Right renal cortex interstitium (tissue), 3 donors: ENCODE measurements at regions not wholly inside any gene's neighbourhood (a gene's known extent, or its start where the extent isn't known, plus 50 kb on each side); places are given as distances from the start of the nearest gene placed in this dataset.
A peak's percentile ranks its signal among the peaks of the same experiment; 100 is the strongest.
"Not testable (repeated sequence)": the region's sequence is repeated elsewhere in the genome, so short reads cannot be mapped to it uniquely, and the experiment has no call there.

ENCODE experiments used
- DNase-seq, 3 donors: peaks; one replicate each; pipeline ENCODE4 v3.0.0-alpha.2; 2013; ENCODE audit warnings: low read depth in 3 of 3, low spot score in 2 of 3

DNA sequence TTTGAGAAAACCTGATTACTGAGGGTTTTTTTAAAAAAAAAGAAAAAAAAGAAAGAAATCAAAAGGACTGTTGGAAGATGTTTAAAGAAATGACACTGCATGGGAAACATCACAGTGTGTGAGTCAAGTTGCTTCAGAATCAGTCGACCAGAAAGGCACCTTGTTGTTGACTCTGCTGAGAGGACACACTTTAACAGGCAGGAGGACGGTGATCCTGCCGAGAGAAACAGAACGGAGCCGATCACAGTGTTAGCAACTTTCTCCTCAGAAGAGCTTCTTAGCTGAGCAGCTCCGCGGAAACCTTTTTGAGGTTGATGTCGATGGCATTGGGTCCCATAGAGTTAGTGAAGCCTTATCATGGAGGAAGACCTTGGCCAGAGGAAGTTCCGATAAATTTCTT lies 538.7 kb downstream of the RBFOX1 start:
- no peak for DNase-seq

DNA sequence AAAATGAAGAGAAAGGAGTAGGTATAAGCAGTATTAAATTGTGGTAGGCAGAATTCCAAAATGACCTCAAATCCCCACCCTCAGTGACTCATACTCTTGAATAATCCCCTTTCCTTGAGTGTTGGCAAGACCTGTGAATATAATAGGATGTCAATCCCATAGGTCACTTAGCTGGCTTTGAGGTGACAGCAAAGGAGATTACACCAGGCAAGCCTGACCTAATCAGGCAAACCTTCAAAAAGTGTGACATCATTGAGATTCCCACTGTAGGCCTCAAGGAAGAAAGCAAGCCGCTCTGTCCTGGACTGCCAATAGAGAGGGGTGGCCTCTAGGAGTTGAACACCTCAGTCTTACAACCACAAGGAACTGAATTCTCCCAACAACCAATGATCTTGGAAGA lies 535.2 kb downstream of the RBFOX1 start:
- DNase-seq: no peak

DNA sequence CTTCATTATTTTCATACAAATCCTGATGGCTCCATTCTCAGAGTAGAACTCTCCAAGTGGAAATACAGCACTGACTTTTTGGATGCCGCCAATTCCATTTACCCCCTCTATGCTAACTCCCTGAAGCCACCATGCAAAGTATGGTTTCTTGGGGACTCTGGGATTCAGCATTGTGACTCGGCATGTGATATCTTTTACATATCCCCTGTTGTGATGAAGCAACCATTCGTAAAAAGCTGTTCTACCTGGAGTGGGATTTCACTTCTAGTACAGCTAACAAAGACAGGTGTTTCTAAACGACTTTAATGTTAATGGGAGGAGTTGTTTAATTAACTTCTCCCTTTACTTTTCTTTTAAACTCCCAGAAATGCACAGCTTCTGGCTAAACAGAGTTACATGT lies 533.5 kb downstream of the RBFOX1 start:
- DNase-seq: no peak

DNA sequence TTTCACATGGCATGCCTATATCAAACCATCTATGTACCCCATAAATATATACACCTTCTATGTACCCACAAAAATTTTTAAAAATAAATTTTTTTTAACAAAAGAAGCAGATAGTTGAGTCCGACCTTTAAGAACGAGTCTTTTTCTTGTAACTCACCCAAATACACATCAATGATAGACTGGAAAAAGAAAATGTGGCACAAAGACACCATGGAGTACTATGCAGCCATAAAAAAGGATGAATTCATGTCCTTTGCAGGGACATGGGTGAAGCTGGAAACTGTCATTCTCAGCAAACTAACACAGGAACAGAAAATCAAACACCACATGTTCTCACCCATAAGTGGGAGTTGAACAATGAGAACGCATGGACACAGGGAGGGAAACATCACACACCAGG lies 532.7 kb downstream of the RBFOX1 start:
- DNase-seq: not testable (repeated sequence)

DNA sequence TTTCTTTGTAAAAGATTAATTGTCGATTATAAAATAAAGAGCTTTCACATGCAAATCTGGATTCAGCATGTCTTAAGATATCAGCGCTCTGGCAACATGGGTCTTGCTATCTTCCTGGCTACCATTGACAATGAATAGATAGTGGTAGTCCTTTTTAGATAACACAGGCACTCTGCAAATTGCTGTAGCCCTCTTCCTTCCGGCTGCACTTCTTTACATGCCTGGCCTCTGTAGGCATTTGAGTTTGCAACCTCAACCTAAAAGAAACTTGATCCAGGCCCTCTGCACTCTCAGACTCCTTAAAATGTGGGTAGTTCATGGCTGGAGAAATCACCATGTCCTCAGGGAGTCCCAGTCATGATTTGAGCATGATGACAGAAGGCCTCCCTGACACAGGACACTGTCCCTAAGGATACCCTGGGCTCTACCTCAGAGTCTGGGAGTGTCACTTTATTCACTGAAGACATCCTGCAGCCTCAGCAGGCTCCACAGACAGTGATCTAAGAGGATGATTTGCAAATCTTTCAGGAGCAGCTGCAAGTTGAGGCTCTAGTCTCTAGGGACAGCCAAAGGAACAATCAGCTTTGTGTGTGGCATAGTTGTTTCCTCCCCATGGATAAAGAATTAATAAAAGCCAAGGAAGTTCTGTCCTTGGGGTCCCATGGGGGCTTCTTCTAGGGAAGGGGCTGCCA lies 529.4 kb downstream of the RBFOX1 start:
- no peak for DNase-seq

DNA sequence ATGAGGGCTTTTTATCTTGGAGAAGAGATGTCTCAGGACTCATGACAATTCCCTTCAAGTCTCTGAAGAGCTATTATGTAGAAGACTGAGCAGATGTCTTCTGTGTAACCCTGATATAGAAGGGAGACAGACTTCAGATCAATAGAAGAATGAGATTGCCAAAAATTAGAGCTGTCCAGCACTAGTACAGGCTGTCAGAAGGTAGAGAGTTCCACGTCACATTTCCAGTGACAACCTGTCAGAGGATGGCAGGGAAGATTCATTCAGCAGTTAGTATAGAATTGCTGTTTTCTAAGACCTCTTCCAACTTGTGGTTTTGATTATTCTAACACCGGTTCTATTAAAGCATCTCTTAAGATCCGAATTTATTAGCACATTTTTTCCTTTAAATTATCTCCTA lies 520.6 kb downstream of the RBFOX1 start:
- DNase-seq: no peak

DNA sequence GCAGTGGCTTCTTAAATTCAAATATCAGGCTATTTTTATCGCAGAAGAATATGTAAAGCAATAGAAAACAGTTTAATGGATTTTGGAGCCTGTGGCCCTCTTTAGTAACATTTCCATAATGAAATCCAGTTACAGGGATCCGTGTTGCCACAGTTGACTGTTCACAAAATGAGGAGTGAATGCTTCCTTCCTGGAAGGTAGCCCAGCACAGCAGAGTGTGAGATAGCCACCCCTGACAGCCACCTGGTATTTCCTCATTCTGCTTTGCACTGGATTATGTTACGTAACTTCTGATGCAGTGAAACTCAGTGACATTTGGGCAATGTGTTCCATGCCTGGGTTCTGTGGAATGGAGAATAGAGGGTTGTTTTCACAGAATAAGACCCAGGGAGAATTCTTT lies 517.2 kb downstream of the RBFOX1 start:
- no peak for DNase-seq

DNA sequence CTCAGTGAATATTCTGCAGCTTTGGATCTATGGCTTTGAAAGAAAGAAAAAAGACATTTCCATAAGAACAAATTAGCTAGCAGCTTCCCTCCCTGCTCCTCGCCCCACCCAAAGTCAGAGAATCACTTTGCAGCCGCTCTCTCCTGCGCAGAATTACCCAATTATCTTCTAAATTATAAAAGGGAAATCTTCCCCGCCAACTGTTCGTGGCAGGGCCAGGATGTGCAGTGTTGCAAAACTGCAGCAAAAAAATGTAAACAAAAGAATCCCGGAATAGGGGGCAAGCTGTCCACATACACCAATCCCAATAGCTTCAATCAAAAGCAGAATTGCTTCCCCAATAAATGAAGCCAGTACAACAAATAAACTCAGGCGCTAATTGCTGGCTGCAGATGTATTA lies 510.6 kb downstream of the RBFOX1 start:
- DNase-seq: no peak

DNA sequence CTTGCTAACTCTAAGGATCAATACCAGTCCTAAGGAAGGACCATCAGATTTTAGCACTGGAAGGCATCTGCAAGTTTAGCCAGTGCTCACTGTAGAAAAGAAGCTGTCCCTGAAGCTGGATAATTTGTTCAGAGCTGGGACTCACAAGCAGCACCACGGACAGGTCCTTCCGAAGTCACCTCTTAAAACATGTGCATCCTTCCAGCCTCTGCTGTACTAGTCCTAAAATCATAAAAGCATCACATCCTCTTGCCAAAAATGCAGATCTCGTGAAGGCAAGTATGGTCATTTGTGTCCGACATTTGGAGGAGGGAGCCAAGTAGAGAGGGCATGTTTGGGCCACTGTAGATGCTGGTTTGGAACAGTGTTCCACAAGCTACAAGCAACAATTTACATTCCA lies 506.9 kb downstream of the RBFOX1 start:
- peak in 2 of 3 donors; percentile 4 to 7 for DNase-seq

DNA sequence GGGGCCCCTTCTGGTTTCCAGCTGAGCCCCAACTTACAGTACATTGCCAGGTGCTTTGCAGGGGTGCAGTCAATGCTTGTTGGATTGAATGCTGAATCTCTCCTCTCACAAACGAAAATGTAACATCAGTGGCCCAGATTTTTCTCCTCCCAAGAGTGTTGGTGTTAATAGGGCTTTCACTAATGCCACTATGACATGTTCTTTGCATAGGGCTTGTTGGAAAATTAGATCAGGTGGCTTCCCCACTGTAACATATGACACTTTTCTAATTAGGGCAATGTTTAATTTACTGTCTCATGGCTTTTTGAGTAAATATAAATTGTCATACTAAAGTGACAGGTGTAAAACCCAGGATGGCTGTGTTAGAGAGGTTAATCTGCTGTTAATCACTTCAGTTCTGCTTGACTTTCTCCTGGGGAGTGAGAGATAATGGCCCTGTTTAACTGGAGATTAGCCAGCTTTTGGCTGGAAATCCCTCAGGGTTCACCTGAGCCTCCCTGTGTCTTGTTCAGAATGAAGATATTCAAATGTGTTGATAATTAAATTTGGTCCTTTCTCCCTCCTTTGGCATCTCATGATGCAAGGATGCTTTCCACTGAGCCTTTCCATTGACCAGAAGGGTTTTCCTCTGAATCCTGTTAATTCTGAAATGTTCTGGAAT lies 502.3 kb downstream of the RBFOX1 start:
- no peak for DNase-seq

DNA sequence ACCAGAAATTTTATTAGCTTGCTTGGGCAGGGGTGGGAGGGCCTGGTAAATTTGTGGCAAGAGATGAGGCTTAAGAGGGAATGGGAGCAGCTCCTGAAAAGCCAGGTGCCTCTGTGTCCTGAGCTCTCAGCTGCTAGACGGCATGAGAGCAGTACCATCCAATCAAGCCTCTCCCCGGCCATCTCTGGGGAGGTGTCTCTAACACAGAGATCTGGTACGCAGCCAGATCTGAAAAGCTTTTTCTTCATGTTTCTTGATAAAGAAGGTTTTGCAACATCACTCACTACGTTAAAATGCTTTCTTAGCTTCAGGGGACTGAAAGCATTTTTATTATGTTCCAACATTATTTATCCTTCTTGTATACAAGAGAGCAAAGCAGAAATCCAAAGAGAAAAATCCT lies 488.2 kb downstream of the RBFOX1 start:
- no peak for DNase-seq

DNA sequence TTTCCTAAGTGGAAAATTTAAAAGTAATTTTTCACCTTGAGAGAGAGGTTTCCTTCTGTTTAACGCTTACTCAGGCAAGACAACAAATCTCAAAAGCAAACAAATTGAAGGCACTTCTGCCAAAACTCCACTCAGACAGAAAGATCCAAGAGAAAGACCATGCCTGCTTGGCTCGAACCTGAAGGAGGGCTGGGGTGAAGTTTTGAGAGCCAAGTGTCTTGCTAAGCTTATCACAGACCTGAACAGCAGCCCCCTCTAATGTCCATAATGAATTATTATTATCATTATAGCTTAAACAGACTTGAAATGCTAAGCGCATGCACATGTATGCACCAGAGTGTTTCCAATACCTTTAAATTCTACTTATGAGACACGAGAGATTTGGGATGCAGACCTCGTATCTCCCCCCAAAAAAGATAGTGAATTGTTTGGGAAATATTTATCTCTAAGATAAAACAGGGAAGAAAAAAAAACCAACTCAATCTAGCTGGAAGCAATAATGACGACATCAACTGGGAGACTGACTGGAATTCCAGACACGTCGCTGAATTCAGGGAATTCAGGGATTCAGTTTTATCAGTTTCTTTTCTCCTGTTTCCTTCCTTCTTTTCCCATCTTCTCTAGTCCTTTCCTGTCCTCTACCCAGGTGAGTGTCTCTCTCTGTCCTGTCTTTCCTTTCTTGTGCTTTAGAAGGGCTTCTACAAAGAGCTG lies 473.2 kb downstream of the RBFOX1 start:
- DNase-seq: no peak

DNA sequence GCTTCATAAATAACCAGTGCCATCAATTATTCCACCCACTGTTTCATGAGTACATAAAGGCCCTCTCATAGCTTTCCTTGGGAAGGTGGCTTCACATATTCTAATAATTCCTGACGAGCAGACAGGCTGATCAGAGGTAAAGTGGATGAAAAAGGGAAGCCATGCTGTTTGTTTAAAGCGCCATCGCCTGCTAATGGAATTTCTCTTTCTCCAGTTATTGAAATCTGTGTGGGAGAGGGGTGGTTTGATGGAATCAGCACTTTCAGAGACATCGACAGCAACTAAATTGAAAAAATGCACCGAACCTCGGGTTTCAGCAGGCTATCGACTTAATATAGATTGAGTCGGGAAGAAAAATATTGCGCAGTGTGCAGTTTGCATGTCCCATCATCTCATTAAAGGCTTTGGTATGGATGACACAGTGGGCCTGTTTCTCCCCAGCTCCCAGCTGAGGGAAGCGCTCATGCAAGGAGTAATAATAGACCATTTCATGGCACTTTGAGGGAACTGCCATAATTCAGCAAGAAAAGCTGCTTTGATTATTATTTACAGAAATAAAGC lies 472.1 kb downstream of the RBFOX1 start:
- no peak for DNase-seq

DNA sequence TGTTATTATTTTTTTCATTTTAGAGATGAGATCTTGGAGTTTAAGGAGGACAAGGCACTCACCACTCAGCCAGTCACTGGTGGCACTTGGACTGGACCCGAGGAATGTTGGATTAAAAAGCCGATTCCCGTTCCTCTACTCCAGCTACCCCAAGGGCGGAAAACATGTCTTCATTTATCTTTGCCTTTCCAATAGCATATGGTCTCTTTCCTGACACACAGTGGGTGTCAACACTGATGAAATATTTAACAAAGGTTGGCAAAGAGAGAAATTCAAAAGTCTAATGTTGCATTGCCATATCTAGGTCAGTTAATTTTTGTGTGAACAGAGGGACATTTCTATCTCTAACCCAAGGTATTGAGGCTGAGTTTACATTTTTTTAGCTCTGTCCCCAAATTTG lies 459.7 kb downstream of the RBFOX1 start:
- no peak for DNase-seq

DNA sequence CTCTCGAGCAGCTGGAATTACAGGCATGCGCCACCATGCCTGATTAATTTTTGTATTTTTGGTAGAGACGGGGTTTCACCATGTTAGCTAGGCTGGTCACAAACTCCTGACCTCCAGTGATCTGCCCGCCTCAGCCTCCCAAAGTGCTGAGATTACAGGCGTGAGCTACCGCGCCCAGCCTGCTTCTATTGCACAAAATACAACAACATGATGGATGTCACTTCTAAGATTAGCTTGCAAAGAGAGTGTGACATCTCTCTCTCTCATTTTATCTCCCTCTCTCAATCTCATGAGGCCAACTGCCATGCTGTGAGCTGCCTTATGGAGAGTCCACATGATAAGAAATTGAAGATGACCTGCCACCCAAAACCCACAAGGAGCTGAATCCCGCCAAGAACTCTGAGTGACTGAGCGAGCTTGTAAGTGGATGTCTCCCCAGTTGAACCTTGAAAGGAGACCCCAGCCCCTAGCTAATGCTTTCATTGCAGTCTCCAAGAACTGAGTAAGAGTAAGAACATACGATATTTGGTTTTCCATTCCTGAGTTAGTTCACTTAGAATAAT lies 458.5 kb downstream of the RBFOX1 start:
- DNase-seq: no peak

DNA sequence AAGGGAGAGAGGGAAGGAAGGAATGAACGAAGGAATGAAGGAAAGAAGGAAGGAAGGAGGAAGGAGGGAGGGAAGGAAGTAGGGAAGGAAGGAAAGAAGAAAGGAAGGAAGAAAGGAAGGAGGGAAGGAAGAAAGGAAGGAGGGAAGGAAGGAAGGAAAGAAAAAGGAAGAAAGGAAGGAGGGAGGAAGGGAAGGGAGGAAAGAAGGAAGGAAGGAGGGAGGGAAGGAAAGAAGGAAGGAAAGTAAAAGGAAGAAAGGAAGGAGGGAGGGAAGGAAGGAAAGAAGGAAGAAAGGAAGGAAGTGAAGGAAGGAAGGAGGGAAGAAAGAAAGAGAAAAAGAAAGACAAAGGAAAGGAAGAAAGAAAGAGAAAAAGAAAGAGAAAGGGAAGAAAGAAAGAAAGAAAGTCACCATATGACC lies 442.4 kb downstream of the RBFOX1 start:
- no peak for DNase-seq

DNA sequence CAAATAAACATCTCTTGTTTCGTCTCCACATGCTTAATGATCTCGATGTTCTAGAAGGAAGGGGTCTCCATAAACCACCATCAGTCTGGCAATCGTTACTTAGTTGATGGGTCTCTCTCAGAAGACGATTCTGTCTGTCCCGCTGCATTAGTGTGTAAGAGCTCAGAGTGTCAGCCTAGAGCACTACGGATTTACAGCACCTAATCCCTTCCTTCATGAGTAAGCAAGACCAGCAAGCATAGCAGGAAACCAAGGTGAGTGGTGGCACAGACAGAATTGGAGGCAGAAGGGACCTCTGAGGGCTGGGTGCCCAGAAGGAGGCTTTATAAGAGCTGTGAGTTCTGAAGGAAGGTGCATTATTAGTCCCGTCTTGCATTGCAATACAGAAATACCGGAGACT lies 440.1 kb downstream of the RBFOX1 start:
- DNase-seq: no peak

DNA sequence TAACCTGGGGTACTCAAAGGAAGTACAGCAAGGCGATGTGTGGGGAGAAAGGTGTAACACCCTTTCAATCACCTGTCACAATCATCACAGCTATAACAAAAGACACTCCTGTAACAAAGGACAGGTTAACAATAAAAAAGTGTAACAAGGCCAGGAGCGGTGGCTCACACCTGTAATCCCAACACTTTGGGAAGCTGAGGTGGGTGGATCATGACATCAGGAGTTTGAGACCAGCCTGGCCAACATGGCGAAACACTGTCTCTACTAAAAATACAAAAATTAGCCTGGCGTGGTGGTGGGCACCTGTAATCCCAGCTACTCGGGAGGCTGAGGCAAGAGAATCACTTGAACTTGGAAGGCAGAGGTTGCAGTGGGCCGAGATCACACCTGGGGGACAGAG lies 436.4 kb downstream of the RBFOX1 start:
- not testable (repeated sequence) for DNase-seq

DNA sequence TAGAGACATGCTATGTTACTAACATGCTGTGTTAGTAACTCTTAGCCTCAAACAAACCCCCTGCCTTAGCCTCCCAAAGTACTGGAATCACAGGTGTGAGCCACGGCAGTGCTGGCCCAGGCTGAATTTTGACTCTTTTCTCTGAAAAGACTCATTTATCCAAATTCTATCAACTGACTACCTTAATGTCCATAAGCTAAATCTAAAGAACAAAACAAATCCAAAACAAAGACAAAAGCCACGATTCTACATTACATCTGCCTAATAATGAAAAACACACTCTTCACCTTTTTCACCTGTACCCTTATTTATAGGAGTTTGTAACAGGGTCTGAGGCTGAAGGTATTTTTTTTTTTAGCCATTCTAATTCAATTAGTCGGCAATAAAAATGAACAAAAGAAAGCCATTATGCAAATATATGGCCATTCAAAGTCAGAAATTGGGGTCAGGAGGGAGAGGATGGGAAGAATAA lies 432.5 kb downstream of the RBFOX1 start:
- no peak for DNase-seq

DNA sequence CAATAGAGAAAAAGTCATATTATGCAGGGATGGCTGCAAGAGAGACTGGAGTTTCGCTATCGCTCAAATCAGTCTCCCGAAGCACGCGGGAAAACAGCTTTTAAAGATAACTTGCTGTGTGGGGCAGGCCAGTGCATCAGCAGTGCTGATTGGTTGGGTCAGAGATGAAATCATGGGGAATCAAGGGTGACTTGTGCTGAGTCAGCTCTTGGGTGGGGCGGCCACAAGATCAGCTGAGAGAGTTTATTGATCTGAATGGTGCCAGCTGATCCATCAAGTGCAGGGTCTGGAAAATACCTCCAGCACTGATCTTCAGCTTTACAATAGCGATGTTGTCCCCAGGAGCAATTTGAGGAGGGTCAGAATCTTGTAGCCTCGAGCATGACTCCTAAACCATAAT lies 430.5 kb downstream of the RBFOX1 start:
- DNase-seq: no peak
